Epithelial cell of esophagus (primary cell): ENCODE measurements at regions not wholly inside any gene's neighbourhood (a gene's known extent, or its start where the extent isn't known, plus 50 kb on each side); places are given as distances from the start of the nearest gene placed in this dataset.

Experiments
- DNase-seq: peaks from one replicate; pipeline ENCODE4 v3.0.0; 2010; ENCODE audit warnings: low read depth
- H3K4me3 ChIP-seq: 2 replicates; pipeline ENCODE4 v1.5.1; 2011; ENCODE audit warnings: mild to moderate bottlenecking, low read length, control low read depth
- CTCF ChIP-seq: IDR thresholded peaks from 2 replicates; pipeline ENCODE4 v1.5.1; 2011; ENCODE audit warnings: low read depth, mild to moderate bottlenecking, low read length, control low read depth, inconsistent platforms; ENCODE audit not compliant: insufficient read depth; ENCODE audit errors: missing control alignments

- H3K4me3 ChIP-seq = no peak overlapping the region
- no peak for DNase-seq
- no peak for TF ChIP-seq CTCF
These were observed 320.4 kb downstream of the TLE3 start for GRCh38 chr15:69777356-69777755.

GRCh38 chr15:69780374-69780773, 317.3 kb downstream of the TLE3 start:
- no peak overlapping the region for H3K4me3 ChIP-seq
- TF ChIP-seq CTCF = no peak
- DNase-seq = no peak

- TF ChIP-seq CTCF = no peak
- DNase-seq = no peak
- H3K4me3 ChIP-seq = no peak overlapping the region
These were observed 316.7 kb downstream of the TLE3 start for GRCh38 chr15:69780981-69781380.

- DNase-seq = no peak
- TF ChIP-seq CTCF = no peak
- no peak overlapping the region for H3K4me3 ChIP-seq
These were observed 316.1 kb downstream of the TLE3 start for GRCh38 chr15:69781411-69782125.

- TF ChIP-seq CTCF = no peak
- no peak for DNase-seq
- no peak overlapping the region for H3K4me3 ChIP-seq
These were observed 315.5 kb downstream of the TLE3 start for GRCh38 chr15:69782139-69782658.

- no peak for DNase-seq
- H3K4me3 ChIP-seq = no peak overlapping the region
- TF ChIP-seq CTCF = no peak
These were observed 314.9 kb downstream of the TLE3 start for GRCh38 chr15:69782809-69783208.

- H3K4me3 ChIP-seq = no peak overlapping the region
- DNase-seq = no peak
- TF ChIP-seq CTCF = no peak
These were observed 314.5 kb downstream of the TLE3 start for GRCh38 chr15:69783211-69783610.
